ENCODE measurements at regions not wholly inside any gene's neighbourhood (a gene's known extent, or its start where the extent isn't known, plus 50 kb on each side); places are given as distances from the start of the nearest gene placed in this dataset.

- Histone ChIP-seq H3K9ac (ENCODE audit: extremely low read depth, low read length, poor library complexity, severe bottlenecking) (no peak overlapping the region), H3K4me3 (ENCODE audit: low read length) (no peak overlapping the region), H3K36me3 (ENCODE audit: control insufficient read depth, insufficient read depth, low read length) (no peaks in the 10 kb centered on the region), H3K27me3 (ENCODE audit: control insufficient read depth, insufficient read depth, low read length, poor library complexity, severe bottlenecking) (no peaks in the 10 kb centered on the region), H3K4me1 (ENCODE audit: control insufficient read depth, insufficient read depth, low read length) (no peaks in the 10 kb centered on the region), H3K27ac (ENCODE audit: low read depth, low read length) (peak overlapping the region; percentile 87), H3K9me3 (ENCODE audit: control insufficient read depth, low read length) (no peaks in the 10 kb centered on the region)
- Mint-ChIP-seq H3K36me3 (ENCODE audit: low read depth) (no peaks in the 10 kb centered on the region), H3K27ac (no peak overlapping the region), H3K4me3 (no peak overlapping the region), H3K4me1 (peaks cover 9% of the 10 kb centered on the region), H3K9me3 (no peaks in the 10 kb centered on the region), H3K27me3 (ENCODE audit: insufficient read depth) (no peaks in the 10 kb centered on the region)
- DNase-seq: peak; percentile 40
- 73 to 84% methylated on average over 6 of the region's 6 CpGs for WGBS, 2 experiments (ENCODE audit: insufficient coverage in 1 of 2, insufficient read length in 1 of 2)
- TF ChIP-seq CTCF (conservative IDR thresholded peaks at IDR 0.05): no peak
Observed at GRCh38 chr17:15085890-15086677, 179.0 kb downstream of the PMP22 start.

GRCh38 chr17:15083225-15083624, 181.9 kb downstream of the PMP22 start:
- 85% methylated on average over 2 to 5 of the region's 5 CpGs for WGBS, 2 experiments (ENCODE audit: insufficient coverage in 1 of 2, insufficient read length in 1 of 2)
- Histone ChIP-seq H3K4me3 (ENCODE audit: low read length) (no peak overlapping the region), H3K9me3 (ENCODE audit: control insufficient read depth, low read length) (no peaks in the 10 kb centered on the region), H3K27ac (ENCODE audit: low read depth, low read length) (peak overlapping the region; percentile 74), H3K27me3 (ENCODE audit: control insufficient read depth, insufficient read depth, low read length, poor library complexity, severe bottlenecking) (no peaks in the 10 kb centered on the region), H3K4me1 (ENCODE audit: control insufficient read depth, insufficient read depth, low read length) (no peaks in the 10 kb centered on the region), H3K9ac (ENCODE audit: extremely low read depth, low read length, poor library complexity, severe bottlenecking) (no peak overlapping the region), H3K36me3 (ENCODE audit: control insufficient read depth, insufficient read depth, low read length) (no peaks in the 10 kb centered on the region)
- no peaks in the 10 kb centered on the region for H3K9me3 Mint-ChIP-seq
- H3K4me1 Mint-ChIP-seq: peaks cover 8% of the 10 kb centered on the region
- H3K27ac Mint-ChIP-seq: no peak overlapping the region
- no peaks in the 10 kb centered on the region for H3K36me3 Mint-ChIP-seq (ENCODE audit: low read depth)
- no peak for TF ChIP-seq CTCF (conservative IDR thresholded peaks at IDR 0.05)
- peak; percentile 41 for DNase-seq
- H3K4me3 Mint-ChIP-seq: no peak overlapping the region
- H3K27me3 Mint-ChIP-seq (ENCODE audit: insufficient read depth): no peaks in the 10 kb centered on the region

GRCh38 chr17:15081008-15081407, 184.1 kb downstream of the PMP22 start:
- no peaks in the 10 kb centered on the region for H3K4me1 Mint-ChIP-seq
- no peaks in the 10 kb centered on the region for H3K27me3 Mint-ChIP-seq (ENCODE audit: insufficient read depth)
- no peaks in the 10 kb centered on the region for H3K9me3 Mint-ChIP-seq
- 72 to 81% methylated on average over 2 to 3 of the region's 3 CpGs for WGBS, 2 experiments (ENCODE audit: insufficient coverage in 1 of 2, insufficient read length in 1 of 2)
- H3K27ac ChIP-seq (ENCODE audit: low read depth, low read length): no peak overlapping the region
- H3K27ac Mint-ChIP-seq: no peak overlapping the region
- no peak overlapping the region for H3K4me3 Mint-ChIP-seq
- no peaks in the 10 kb centered on the region for H3K36me3 ChIP-seq (ENCODE audit: control insufficient read depth, insufficient read depth, low read length)
- H3K4me1 ChIP-seq (ENCODE audit: control insufficient read depth, insufficient read depth, low read length): no peaks in the 10 kb centered on the region
- no peak for DNase-seq
- TF ChIP-seq CTCF (conservative IDR thresholded peaks at IDR 0.05): peak; percentile 34
- no peaks in the 10 kb centered on the region for H3K36me3 Mint-ChIP-seq (ENCODE audit: low read depth)
- no peak overlapping the region for H3K9ac ChIP-seq (ENCODE audit: extremely low read depth, low read length, poor library complexity, severe bottlenecking)
- H3K27me3 ChIP-seq (ENCODE audit: control insufficient read depth, insufficient read depth, low read length, poor library complexity, severe bottlenecking): no peaks in the 10 kb centered on the region
- H3K4me3 ChIP-seq (ENCODE audit: low read length): no peak overlapping the region
- H3K9me3 ChIP-seq (ENCODE audit: control insufficient read depth, low read length): no peaks in the 10 kb centered on the region
